Keratinocyte (primary cell): ENCODE measurements at regions not wholly inside any gene's neighbourhood (a gene's known extent, or its start where the extent isn't known, plus 50 kb on each side); places are given as distances from the start of the nearest gene placed in this dataset.

Experiments used
- DNase-seq: peaks from one replicate; pipeline ENCODE4 v3.0.0-alpha.2; 2011; ENCODE audit warnings: low read depth, missing footprints, low spot score
- FAIRE-seq: peaks from 2 replicates; lab custom pipeline; 2011; peaks lifted over from hg19 to GRCh38; lab: Jason Lieb, UNC
- H2AFZ ChIP-seq: 2 replicates; pipeline ENCODE4 v1.6.0; 2012; ENCODE audit warnings: low read length, control low read depth, inconsistent platforms; ENCODE audit not compliant: control insufficient read depth
- H3K27ac ChIP-seq: 2 replicates; pipeline ENCODE4 v1.5.1; 2011; ENCODE audit warnings: low read length; ENCODE audit not compliant: control insufficient read depth, insufficient read depth
- H3K27me3 ChIP-seq: 3 replicates; pipeline ENCODE4 v1.6.0; 2011; ENCODE audit warnings: low read length; ENCODE audit not compliant: control insufficient read depth, insufficient read depth; ENCODE audit errors: extremely low read depth
- H3K36me3 ChIP-seq, 2 experiments: 2 replicates in 1 of 2; 3 replicates in 1 of 2; pipeline ENCODE4 v1.5.1; 2011; ENCODE audit warnings: low read length in 2 of 2, mild to moderate bottlenecking in 1 of 2; ENCODE audit not compliant: control insufficient read depth in 2 of 2, insufficient read depth in 2 of 2; ENCODE audit errors: extremely low read depth in 1 of 2
- H3K4me1 ChIP-seq: 3 replicates; pipeline ENCODE4 v1.5.1; 2011; ENCODE audit warnings: low read length; ENCODE audit not compliant: control insufficient read depth, insufficient read depth; ENCODE audit errors: extremely low read depth
- H3K4me2 ChIP-seq: 3 replicates; pipeline ENCODE4 v1.6.0; 2011; ENCODE audit warnings: low read depth, low read length; ENCODE audit not compliant: control insufficient read depth, insufficient read depth; ENCODE audit errors: extremely low read depth
- H3K4me3 ChIP-seq, 3 experiments: fragments of 200-600 bp in 1 of 3; sonication (generic) in 1 of 3; 2 replicates in 2 of 3; 3 replicates in 1 of 3; pipeline ENCODE4 v1.5.1; 2011 to 2016; ENCODE audit warnings: low read length in 3 of 3, mild to moderate bottlenecking in 3 of 3, control low read depth in 2 of 3, inconsistent platforms in 1 of 3, low read depth in 1 of 3, mixed read lengths in 1 of 3, mixed run types in 1 of 3, moderate library complexity in 1 of 3; ENCODE audit not compliant: control insufficient read depth in 2 of 3, insufficient read depth in 2 of 3; ENCODE audit errors: extremely low read depth in 1 of 3
- H3K79me2 ChIP-seq: 2 replicates; pipeline ENCODE4 v1.6.0; 2012; ENCODE audit warnings: low read length; ENCODE audit not compliant: control insufficient read depth, insufficient read depth
- H3K9ac ChIP-seq: 3 replicates; pipeline ENCODE4 v1.6.0; 2011; ENCODE audit warnings: low read length; ENCODE audit not compliant: control insufficient read depth, insufficient read depth; ENCODE audit errors: extremely low read depth
- H3K9me1 ChIP-seq: 3 replicates; pipeline ENCODE4 v1.6.0; 2011; ENCODE audit warnings: low read length; ENCODE audit not compliant: control insufficient read depth, insufficient read depth; ENCODE audit errors: extremely low read depth
- H3K9me3 ChIP-seq: 2 replicates; pipeline ENCODE4 v1.5.1; 2012; ENCODE audit warnings: low read depth, low read length; ENCODE audit not compliant: control insufficient read depth
- H4K20me1 ChIP-seq: 3 replicates; pipeline ENCODE4 v1.6.0; 2011; ENCODE audit warnings: low read length; ENCODE audit not compliant: control insufficient read depth, insufficient read depth; ENCODE audit errors: extremely low read depth
- CTCF ChIP-seq, 3 experiments: IDR thresholded peaks in 1 of 3; conservative IDR thresholded peaks in 1 of 3; optimal IDR thresholded peaks in 1 of 3; 2 replicates in 2 of 3; 3 replicates in 1 of 3; pipeline versions ENCODE3 to v1.5.1; 2011; ENCODE audit warnings: low read length in 3 of 3, mild to moderate bottlenecking in 3 of 3, moderate library complexity in 2 of 3, control low read depth in 1 of 3, inconsistent platforms in 1 of 3; ENCODE audit not compliant: insufficient read depth in 2 of 3; ENCODE audit errors: extremely low read depth in 1 of 3
- EZH2 ChIP-seq: IDR thresholded peaks from one replicate; pipeline ENCODE4 v1.6.1; 2012; ENCODE audit warnings: inconsistent platforms, mild to moderate bottlenecking, low read length, moderate library complexity
- dilution Hi-C: fragments of 300-500 bp; cut with MboI; formaldehyde crosslinking; loops from one replicate; pipeline ENCODE4 v1.7.0; 2020; ENCODE audit warnings: low sequenced_read_pairs; ENCODE audit not compliant: extremely low pct_ligation_motif_present

GRCh38 chr11:69894648-69895047 is 75.4 kb upstream of the FGF3 start:
- no peaks in the 10 kb centered on the region for H4K20me1 ChIP-seq
- TF ChIP-seq EZH2: no peak
- TF ChIP-seq CTCF (optimal IDR thresholded peaks at IDR 0.05 in 1 of 3, IDR thresholded peaks at IDR 0.05 in 1 of 3, conservative IDR thresholded peaks at IDR 0.05 in 1 of 3; ENCODE audit: extremely low read depth in 1 of 3, insufficient read depth in 2 of 3, low read length in 3 of 3): no peak
- no peak overlapping the region for H3K4me3 ChIP-seq
- no peak overlapping the region for H3K4me2 ChIP-seq
- H3K4me1 ChIP-seq: no peaks in the 10 kb centered on the region
- no peaks in the 10 kb centered on the region for H3K9me3 ChIP-seq
- H3K27me3 ChIP-seq: peaks cover 50% of the 10 kb centered on the region
- dilution Hi-C loops: no loop called here
- H2AFZ ChIP-seq: no peak overlapping the region
- no peaks in the 10 kb centered on the region for H3K36me3 ChIP-seq
- DNase-seq: no peak
- no peak overlapping the region for H3K9ac ChIP-seq
- no peak for FAIRE-seq
- no peaks in the 10 kb centered on the region for H3K79me2 ChIP-seq
- no peaks in the 10 kb centered on the region for H3K9me1 ChIP-seq
- no peak overlapping the region for H3K27ac ChIP-seq

GRCh38 chr11:69896250-69896649 is 77.0 kb upstream of the FGF3 start:
- H3K4me1 ChIP-seq: no peaks in the 10 kb centered on the region
- no peak overlapping the region for H3K27ac ChIP-seq
- H3K27me3 ChIP-seq: peaks cover 34% of the 10 kb centered on the region
- H3K9ac ChIP-seq: no peak overlapping the region
- H3K4me3 ChIP-seq: no peak overlapping the region
- no peaks in the 10 kb centered on the region for H4K20me1 ChIP-seq
- H3K4me2 ChIP-seq: no peak overlapping the region
- no peak for DNase-seq
- FAIRE-seq: no peak
- dilution Hi-C loops: no loop called here
- H2AFZ ChIP-seq: no peak overlapping the region
- H3K9me1 ChIP-seq: no peaks in the 10 kb centered on the region
- TF ChIP-seq EZH2: no peak
- no peak for TF ChIP-seq CTCF (optimal IDR thresholded peaks at IDR 0.05 in 1 of 3, IDR thresholded peaks at IDR 0.05 in 1 of 3, conservative IDR thresholded peaks at IDR 0.05 in 1 of 3; ENCODE audit: extremely low read depth in 1 of 3, insufficient read depth in 2 of 3, low read length in 3 of 3)
- no peaks in the 10 kb centered on the region for H3K9me3 ChIP-seq
- no peaks in the 10 kb centered on the region for H3K79me2 ChIP-seq
- H3K36me3 ChIP-seq: no peaks in the 10 kb centered on the region
